Islet of Langerhans (tissue), 1 donor: ENCODE measurements at regions not wholly inside any gene's neighbourhood (a gene's known extent, or its start where the extent isn't known, plus 50 kb on each side); places are given as distances from the start of the nearest gene placed in this dataset.

Source experiments
- FAIRE-seq: peaks from one replicate; lab custom pipeline; 2011; peaks lifted over from hg19 to GRCh38; lab: Jason Lieb, UNC

- no peak for FAIRE-seq
These were observed 53.2 kb upstream of the SYPL1 start for GRCh38 chr7:106165337-106165736.

GRCh38 chr7:106163257-106163656, 51.1 kb upstream of the SYPL1 start:
- FAIRE-seq: no peak
